Gastroesophageal sphincter (tissue), 4 donors: ENCODE measurements at regions not wholly inside any gene's neighbourhood (a gene's known extent, or its start where the extent isn't known, plus 50 kb on each side); places are given as distances from the start of the nearest gene placed in this dataset.

Source experiments
- ATAC-seq: fragments of 150-250 bp; one replicate; pipeline ENCODE4 v1.9.1; 2016; ENCODE audit warnings: mild to moderate bottlenecking, moderate library complexity
- H3K27ac ChIP-seq, 4 donors: fragments of 200-600 bp; sonication (generic) in 3 of 4; 1 replicate in 3 of 4; 2 replicates in 1 of 4; pipeline ENCODE4 v1.5.1; 2016 to 2019
- H3K27me3 ChIP-seq: fragments of 200-600 bp; sonication (generic); one replicate; pipeline ENCODE4 v1.5.1; 2019
- H3K36me3 ChIP-seq, 2 donors: fragments of 200-600 bp; sonication (generic); one replicate each; pipeline ENCODE4 v1.5.1; 2019; ENCODE audit warnings: control low read depth in 1 of 2
- H3K4me1 ChIP-seq, 3 donors: fragments of 200-600 bp; sonication (generic); 1 replicate in 2 of 3; 2 replicates in 1 of 3; pipeline ENCODE4 v1.5.1; 2016 to 2019; ENCODE audit warnings: control low read depth in 2 of 3
- H3K4me3 ChIP-seq, 2 donors: fragments of 200-600 bp; sonication (generic); one replicate each; pipeline ENCODE4 v1.5.1; 2019; ENCODE audit warnings: mild to moderate bottlenecking in 1 of 2, moderate library complexity in 1 of 2
- H3K9me3 ChIP-seq, 3 donors: fragments of 200-600 bp; sonication (generic); one replicate each; pipeline ENCODE4 v1.5.1; 2017 to 2019; ENCODE audit warnings: control low read depth in 2 of 3
- CTCF ChIP-seq, 4 experiments: fragments of 200-600 bp in 2 of 4; fragments of 450-650 bp in 2 of 4; sonication (generic) in 1 of 4; IDR thresholded peaks; one replicate each; pipeline ENCODE4 v1.5.1; 2017 to 2019; ENCODE audit warnings: antibody characterized with exemption in 4 of 4, mild to moderate bottlenecking in 2 of 4, moderate library complexity in 2 of 4
- EP300 ChIP-seq: sonication (generic); formaldehyde crosslinking; IDR thresholded peaks from one replicate; pipeline ENCODE4 v1.6.1; 2017; ENCODE audit warnings: antibody characterized with exemption, mild to moderate bottlenecking
- POLR2A ChIP-seq, 2 donors: fragments of 450-650 bp; IDR thresholded peaks; one replicate each; pipeline ENCODE4 v1.6.1; 2017; ENCODE audit warnings: antibody characterized with exemption in 2 of 2, mild to moderate bottlenecking in 2 of 2, moderate library complexity in 1 of 2
- POLR2AphosphoS5 ChIP-seq: sonication (generic); formaldehyde crosslinking; IDR thresholded peaks from one replicate; pipeline ENCODE4 v1.6.1; 2017; ENCODE audit warnings: antibody characterized with exemption
- WGBS, 2 donors: methylation state at CpG; one replicate each; pipeline ENCODE4 v1.1.5; 2018; ENCODE audit warnings: low coverage in 1 of 2; 5-methylcytosine and 5-hydroxymethylcytosine counted together

- Histone ChIP-seq H3K9me3 (peaks cover 0 to 11% (median 0%) of the 10 kb centered on the region in 3 donors), H3K36me3 (no peaks in the 10 kb centered on the region), H3K4me1 (no peaks in the 10 kb centered on the region), H3K4me3 (no peak overlapping the region), H3K27ac (no peak overlapping the region), H3K27me3 (no peaks in the 10 kb centered on the region)
- ATAC-seq: no peak
- TF ChIP-seq POLR2A (IDR thresholded peaks at IDR 0.05) (no peak), POLR2AphosphoS5 (no peak), CTCF (IDR thresholded peaks at IDR 0.05) (no peak), EP300 (no peak)
Measured at GRCh38 chr2:12226653-12227052, 480.2 kb downstream of the LPIN1 start.

- H3K27ac ChIP-seq: no peak overlapping the region
- no peaks in the 10 kb centered on the region for H3K27me3 ChIP-seq
- ATAC-seq: no peak
- H3K4me1 ChIP-seq: no peaks in the 10 kb centered on the region
- peaks cover 0 to 11% (median 0%) of the 10 kb centered on the region in 3 donors for H3K9me3 ChIP-seq
- TF ChIP-seq EP300 (no peak), POLR2A (IDR thresholded peaks at IDR 0.05) (no peak), CTCF (IDR thresholded peaks at IDR 0.05) (no peak), POLR2AphosphoS5 (no peak)
- no peak overlapping the region for H3K4me3 ChIP-seq
- no peaks in the 10 kb centered on the region for H3K36me3 ChIP-seq
- WGBS, 2 donors: 79 to 83% methylated on average over 3 to 4 of the region's 4 CpGs
Measured at GRCh38 chr2:12227941-12228608, 481.6 kb downstream of the LPIN1 start.

- Histone ChIP-seq H3K36me3 (no peaks in the 10 kb centered on the region), H3K27ac (no peak overlapping the region), H3K27me3 (no peaks in the 10 kb centered on the region), H3K9me3 (no peaks in the 10 kb centered on the region), H3K4me3 (no peak overlapping the region), H3K4me1 (peaks cover 0 to 6% (median 0%) of the 10 kb centered on the region in 3 donors)
- no peak for ATAC-seq
- 67 to 77% methylated on average over 2 of the region's 2 CpGs for WGBS, 2 donors
- no peak for TF ChIP-seq POLR2A (IDR thresholded peaks at IDR 0.05)
- TF ChIP-seq EP300: no peak
- no peak for TF ChIP-seq CTCF (IDR thresholded peaks at IDR 0.05)
- no peak for TF ChIP-seq POLR2AphosphoS5
Measured at GRCh38 chr2:12231288-12231687, 484.9 kb downstream of the LPIN1 start.

- Histone ChIP-seq H3K4me3 (no peak overlapping the region), H3K9me3 (no peaks in the 10 kb centered on the region), H3K27me3 (no peaks in the 10 kb centered on the region), H3K27ac (no peak overlapping the region), H3K4me1 (peaks cover 0 to 10% (median 0%) of the 10 kb centered on the region in 3 donors), H3K36me3 (no peaks in the 10 kb centered on the region)
- 74 to 75% methylated on average over 3 of the region's 3 CpGs for WGBS, 2 donors
- no peak for ATAC-seq
- TF ChIP-seq POLR2AphosphoS5 (no peak), CTCF (IDR thresholded peaks at IDR 0.05) (no peak)
Measured at GRCh38 chr2:12232876-12233275, 483.9 kb upstream of the TRIB2 start.

GRCh38 chr2:12236136-12236844, 480.4 kb upstream of the TRIB2 start:
- H3K4me3 ChIP-seq: no peak overlapping the region
- 46 to 49% methylated on average over 4 of the region's 4 CpGs for WGBS, 2 donors
- no peaks in the 10 kb centered on the region for H3K9me3 ChIP-seq
- H3K4me1 ChIP-seq: peaks cover 0 to 10% (median 0%) of the 10 kb centered on the region in 3 donors
- no peak overlapping the region for H3K27ac ChIP-seq
- no peaks in the 10 kb centered on the region for H3K36me3 ChIP-seq
- no peak for TF ChIP-seq POLR2AphosphoS5
- no peak for TF ChIP-seq CTCF (IDR thresholded peaks at IDR 0.05)
- TF ChIP-seq EP300: no peak
- no peak for TF ChIP-seq POLR2A (IDR thresholded peaks at IDR 0.05)
- ATAC-seq: no peak
- no peaks in the 10 kb centered on the region for H3K27me3 ChIP-seq
